Gastroesophageal sphincter (tissue), 4 donors: ENCODE measurements at regions not wholly inside any gene's neighbourhood (a gene's known extent, or its start where the extent isn't known, plus 50 kb on each side); places are given as distances from the start of the nearest gene placed in this dataset.

Experiments
- ATAC-seq: fragments of 150-250 bp; one replicate; pipeline ENCODE4 v1.9.1; 2016; ENCODE audit warnings: mild to moderate bottlenecking, moderate library complexity
- H3K27ac ChIP-seq, 4 donors: fragments of 200-600 bp; sonication (generic) in 3 of 4; 1 replicate in 3 of 4; 2 replicates in 1 of 4; pipeline ENCODE4 v1.5.1; 2016 to 2019
- H3K27me3 ChIP-seq: fragments of 200-600 bp; sonication (generic); one replicate; pipeline ENCODE4 v1.5.1; 2019
- H3K36me3 ChIP-seq, 2 donors: fragments of 200-600 bp; sonication (generic); one replicate each; pipeline ENCODE4 v1.5.1; 2019; ENCODE audit warnings: control low read depth in 1 of 2
- H3K4me1 ChIP-seq, 3 donors: fragments of 200-600 bp; sonication (generic); 1 replicate in 2 of 3; 2 replicates in 1 of 3; pipeline ENCODE4 v1.5.1; 2016 to 2019; ENCODE audit warnings: control low read depth in 2 of 3
- H3K4me3 ChIP-seq, 2 donors: fragments of 200-600 bp; sonication (generic); one replicate each; pipeline ENCODE4 v1.5.1; 2019; ENCODE audit warnings: mild to moderate bottlenecking in 1 of 2, moderate library complexity in 1 of 2
- H3K9me3 ChIP-seq, 3 donors: fragments of 200-600 bp; sonication (generic); one replicate each; pipeline ENCODE4 v1.5.1; 2017 to 2019; ENCODE audit warnings: control low read depth in 2 of 3
- EP300 ChIP-seq: sonication (generic); formaldehyde crosslinking; IDR thresholded peaks from one replicate; pipeline ENCODE4 v1.6.1; 2017; ENCODE audit warnings: antibody characterized with exemption, mild to moderate bottlenecking
- POLR2A ChIP-seq, 2 donors: fragments of 450-650 bp; IDR thresholded peaks; one replicate each; pipeline ENCODE4 v1.6.1; 2017; ENCODE audit warnings: antibody characterized with exemption in 2 of 2, mild to moderate bottlenecking in 2 of 2, moderate library complexity in 1 of 2
- POLR2AphosphoS5 ChIP-seq: sonication (generic); formaldehyde crosslinking; IDR thresholded peaks from one replicate; pipeline ENCODE4 v1.6.1; 2017; ENCODE audit warnings: antibody characterized with exemption
- WGBS, 2 donors: methylation state at CpG; one replicate each; pipeline ENCODE4 v1.1.5; 2018; ENCODE audit warnings: low coverage in 1 of 2; 5-methylcytosine and 5-hydroxymethylcytosine counted together
- TF ChIP-seq, protein P1 (sequence below), 4 experiments: fragments of 200-600 bp in 2 of 4; fragments of 450-650 bp in 2 of 4; sonication (generic) in 1 of 4; IDR thresholded peaks; one replicate each; pipeline ENCODE4 v1.5.1; 2017 to 2019; ENCODE audit warnings: antibody characterized with exemption in 4 of 4, mild to moderate bottlenecking in 2 of 4, moderate library complexity in 2 of 4

DNA sequence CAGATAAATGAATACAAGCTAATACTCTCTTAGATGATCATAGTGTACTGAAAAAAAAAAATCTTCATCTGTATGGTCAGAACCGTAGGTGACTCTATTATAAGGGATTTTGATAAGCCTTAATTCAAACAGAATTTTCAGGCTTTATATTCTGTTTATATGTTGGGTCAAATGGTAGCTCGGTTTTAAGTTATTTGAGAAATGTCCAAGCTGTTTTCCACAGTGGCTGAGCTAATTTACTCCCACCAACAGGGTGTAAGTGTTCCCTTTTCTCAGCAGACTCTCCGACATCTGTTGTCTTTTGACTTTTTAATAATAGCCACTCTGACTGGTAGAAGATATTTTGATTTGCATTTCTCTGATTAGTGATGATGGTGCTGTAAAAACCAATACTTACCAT, 328.8 kb upstream of the MAGI2 start:
- Histone ChIP-seq H3K27ac (no peak overlapping the region), H3K4me1 (no peaks in the 10 kb centered on the region), H3K4me3 (no peak overlapping the region), H3K27me3 (no peaks in the 10 kb centered on the region), H3K9me3 (peaks cover 0 to 6% (median 0%) of the 10 kb centered on the region in 3 donors), H3K36me3 (no peaks in the 10 kb centered on the region)
- whole genome bisulfite sequencing, 2 donors = 21 to 33% methylated on average over 3 of the region's 3 CpGs
- TF ChIP-seq, protein P1, sequence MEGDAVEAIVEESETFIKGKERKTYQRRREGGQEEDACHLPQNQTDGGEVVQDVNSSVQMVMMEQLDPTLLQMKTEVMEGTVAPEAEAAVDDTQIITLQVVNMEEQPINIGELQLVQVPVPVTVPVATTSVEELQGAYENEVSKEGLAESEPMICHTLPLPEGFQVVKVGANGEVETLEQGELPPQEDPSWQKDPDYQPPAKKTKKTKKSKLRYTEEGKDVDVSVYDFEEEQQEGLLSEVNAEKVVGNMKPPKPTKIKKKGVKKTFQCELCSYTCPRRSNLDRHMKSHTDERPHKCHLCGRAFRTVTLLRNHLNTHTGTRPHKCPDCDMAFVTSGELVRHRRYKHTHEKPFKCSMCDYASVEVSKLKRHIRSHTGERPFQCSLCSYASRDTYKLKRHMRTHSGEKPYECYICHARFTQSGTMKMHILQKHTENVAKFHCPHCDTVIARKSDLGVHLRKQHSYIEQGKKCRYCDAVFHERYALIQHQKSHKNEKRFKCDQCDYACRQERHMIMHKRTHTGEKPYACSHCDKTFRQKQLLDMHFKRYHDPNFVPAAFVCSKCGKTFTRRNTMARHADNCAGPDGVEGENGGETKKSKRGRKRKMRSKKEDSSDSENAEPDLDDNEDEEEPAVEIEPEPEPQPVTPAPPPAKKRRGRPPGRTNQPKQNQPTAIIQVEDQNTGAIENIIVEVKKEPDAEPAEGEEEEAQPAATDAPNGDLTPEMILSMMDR (IDR thresholded peaks at IDR 0.05) = no peak
- TF ChIP-seq POLR2A (IDR thresholded peaks at IDR 0.05) (no peak), POLR2AphosphoS5 (no peak), EP300 (no peak)
- no peak for ATAC-seq

DNA sequence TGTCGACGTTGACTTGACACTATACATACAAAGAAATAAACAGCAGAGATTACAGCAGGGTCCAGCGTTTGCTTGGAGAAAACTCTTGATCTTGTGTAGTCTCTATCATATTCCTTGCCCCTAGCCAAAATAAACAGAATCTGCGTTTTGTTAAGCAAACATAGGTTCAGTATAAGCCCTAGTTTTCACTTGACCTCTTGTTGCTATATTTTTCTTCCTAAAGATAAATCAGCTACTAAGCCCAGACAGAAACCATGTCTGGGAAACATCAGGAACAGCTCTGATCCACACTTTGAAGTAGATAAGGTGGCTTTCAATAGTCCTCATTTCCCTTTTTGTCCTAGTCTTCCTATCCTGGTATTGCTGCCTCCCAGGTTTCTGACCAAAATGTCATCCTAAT, 328.2 kb upstream of the MAGI2 start:
- WGBS, 2 donors = 11 to 18% methylated on average over 4 of the region's 4 CpGs
- peaks cover 0 to 6% (median 0%) of the 10 kb centered on the region in 3 donors for H3K9me3 ChIP-seq
- H3K27ac ChIP-seq = no peak overlapping the region
- H3K4me1 ChIP-seq = no peaks in the 10 kb centered on the region
- ATAC-seq = no peak
- no peaks in the 10 kb centered on the region for H3K36me3 ChIP-seq
- TF ChIP-seq POLR2AphosphoS5 (no peak), POLR2A (IDR thresholded peaks at IDR 0.05) (no peak), EP300 (no peak)
- TF ChIP-seq, protein P1 (IDR thresholded peaks at IDR 0.05) = no peak
- no peaks in the 10 kb centered on the region for H3K27me3 ChIP-seq
- H3K4me3 ChIP-seq = no peak overlapping the region

DNA sequence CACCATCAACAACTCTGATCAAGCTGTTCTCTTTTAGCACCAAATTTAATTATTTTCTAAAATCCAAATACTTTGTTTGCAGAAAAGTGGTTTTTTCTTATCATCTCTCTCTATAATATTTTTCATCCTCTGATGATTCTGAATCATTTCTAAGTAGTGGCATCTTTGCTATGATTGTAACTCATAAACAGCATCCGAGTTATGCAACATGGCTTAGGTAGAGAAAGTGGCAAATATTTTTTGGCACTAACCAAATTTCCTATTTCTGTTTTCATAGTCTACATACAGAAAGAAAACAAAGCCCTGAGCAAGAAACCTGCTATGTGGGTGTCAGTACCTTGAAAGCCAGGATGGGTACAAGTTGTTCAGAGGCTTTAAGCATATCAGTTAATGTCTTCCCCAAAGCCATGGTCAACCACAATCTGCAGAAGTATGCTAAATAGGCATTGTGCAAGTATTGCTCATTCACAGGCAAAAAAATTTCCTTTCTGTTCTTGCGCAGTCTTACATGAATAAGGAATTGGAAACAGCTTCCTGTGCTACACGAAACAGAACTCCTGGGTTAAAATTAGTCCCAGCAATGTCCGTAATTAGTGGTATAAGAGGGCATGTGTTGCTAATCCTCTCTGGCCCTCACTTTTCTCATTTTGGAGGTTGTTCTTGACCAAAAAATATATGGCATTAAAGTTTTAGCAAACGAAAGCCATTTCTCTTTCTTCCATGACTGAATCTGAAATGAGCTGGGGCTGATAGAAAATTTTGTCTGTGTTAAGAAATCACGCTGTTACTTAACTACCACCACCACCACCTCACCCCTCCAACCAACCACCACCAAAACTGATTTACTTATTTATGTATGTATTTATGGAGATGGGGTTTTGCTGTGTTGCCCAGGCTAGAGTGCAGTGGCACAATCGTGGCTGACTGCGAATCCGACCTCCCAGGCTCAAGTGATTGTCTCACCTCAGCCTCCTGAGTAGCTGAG, 325.6 kb upstream of the MAGI2 start:
- no peak overlapping the region for H3K27ac ChIP-seq
- 79 to 80% methylated on average over 5 to 9 of the region's 9 CpGs for WGBS, 2 donors
- H3K4me1 ChIP-seq = no peaks in the 10 kb centered on the region
- H3K36me3 ChIP-seq = no peaks in the 10 kb centered on the region
- no peaks in the 10 kb centered on the region for H3K27me3 ChIP-seq
- peaks cover 0 to 4% (median 0%) of the 10 kb centered on the region in 3 donors for H3K9me3 ChIP-seq
- H3K4me3 ChIP-seq = no peak overlapping the region
- no peak for ATAC-seq
- TF ChIP-seq POLR2AphosphoS5 (no peak), POLR2A (IDR thresholded peaks at IDR 0.05) (no peak), EP300 (no peak)
- TF ChIP-seq, protein P1 (IDR thresholded peaks at IDR 0.05) = no peak

DNA sequence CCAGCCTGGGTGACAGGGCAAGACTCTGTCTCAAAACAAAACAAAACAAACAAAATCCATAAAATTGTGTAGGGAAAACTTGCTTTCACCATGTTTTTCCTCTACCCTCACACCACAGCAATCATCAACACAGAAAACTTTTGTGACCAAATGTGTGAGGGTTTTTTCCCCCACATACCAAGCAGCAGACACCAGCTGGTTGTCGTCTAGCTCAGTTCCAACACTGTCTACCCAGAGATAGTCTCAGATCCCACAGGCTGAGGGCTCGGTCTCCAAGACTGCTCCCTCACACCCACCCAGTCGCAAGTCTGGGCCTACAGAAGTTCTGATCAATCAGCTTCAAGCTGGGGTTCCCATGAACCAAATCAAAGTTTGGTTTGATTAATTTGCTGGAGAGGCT, 322.4 kb upstream of the MAGI2 start:
- Histone ChIP-seq H3K27ac (no peak overlapping the region), H3K4me1 (no peaks in the 10 kb centered on the region), H3K27me3 (no peaks in the 10 kb centered on the region), H3K9me3 (no peaks in the 10 kb centered on the region), H3K4me3 (no peak overlapping the region), H3K36me3 (no peaks in the 10 kb centered on the region)
- no peak for ATAC-seq
- TF ChIP-seq POLR2A (IDR thresholded peaks at IDR 0.05) = no peak
- no peak for TF ChIP-seq POLR2AphosphoS5
- TF ChIP-seq, protein P1 (IDR thresholded peaks at IDR 0.05) = no peak
- TF ChIP-seq EP300 = no peak
- 83% methylated on average over 1 of the region's 3 CpGs; no CpG with 5 or more reads in 1 of the 2 donors for WGBS, 2 donors

DNA sequence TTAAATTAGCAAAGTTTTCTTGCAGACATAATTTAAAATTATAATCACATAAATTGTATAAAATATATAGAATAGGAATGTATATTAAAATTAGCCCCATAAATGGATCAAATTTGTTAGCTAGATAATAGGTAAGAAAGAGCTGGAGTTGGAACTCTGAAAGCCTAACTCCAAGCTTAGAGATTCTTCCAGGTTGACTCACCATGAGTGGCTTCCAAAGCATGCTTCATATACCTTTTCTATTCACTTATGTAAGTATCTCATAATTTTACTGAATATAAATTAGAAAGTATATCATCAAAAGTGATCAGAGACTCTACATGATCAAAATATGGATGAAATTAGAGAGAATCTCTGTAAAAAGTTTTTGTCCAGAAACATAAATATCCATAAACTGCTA, 320.7 kb upstream of the MAGI2 start:
- ATAC-seq = no peak
- H3K9me3 ChIP-seq = no peaks in the 10 kb centered on the region

More for the DNA sequence above, 320.7 kb upstream of the MAGI2 start:
- no peaks in the 10 kb centered on the region for H3K4me1 ChIP-seq
- H3K4me3 ChIP-seq = no peak overlapping the region
- TF ChIP-seq POLR2A (IDR thresholded peaks at IDR 0.05) (no peak), POLR2AphosphoS5 (no peak), EP300 (no peak)
- TF ChIP-seq, protein P1 (IDR thresholded peaks at IDR 0.05) = no peak
- H3K36me3 ChIP-seq = no peaks in the 10 kb centered on the region
- no peak overlapping the region for H3K27ac ChIP-seq
- H3K27me3 ChIP-seq = no peaks in the 10 kb centered on the region
